Chondrocyte (in vitro differentiated cells): ENCODE measurements at regions not wholly inside any gene's neighbourhood (a gene's known extent, or its start where the extent isn't known, plus 50 kb on each side); places are given as distances from the start of the nearest gene placed in this dataset.

Source experiments
- DNase-seq: peaks from one replicate; pipeline ENCODE4 v3.0.0; 2021; ENCODE audit warnings: mixed read lengths, low spot score
- H3K27ac Mint-ChIP-seq: one replicate; pipeline ENCODE4 v1.8.0; 2021; ENCODE audit warnings: mild to moderate bottlenecking, moderate library complexity, mixed read lengths; ENCODE audit not compliant: unreplicated experiment
- H3K27me3 Mint-ChIP-seq: 2 replicates; pipeline ENCODE4 v1.8.0; 2021; ENCODE audit warnings: low read depth, mixed read lengths
- H3K36me3 Mint-ChIP-seq: 2 replicates; pipeline ENCODE4 v1.8.0; 2021; ENCODE audit warnings: low read depth, mixed read lengths
- H3K4me1 Mint-ChIP-seq: 2 replicates; pipeline ENCODE4 v1.8.0; 2021; ENCODE audit warnings: low read depth, mild to moderate bottlenecking, mixed read lengths
- H3K4me3 Mint-ChIP-seq: one replicate; pipeline ENCODE4 v1.8.0; 2021; ENCODE audit warnings: mild to moderate bottlenecking, moderate library complexity, mixed read lengths; ENCODE audit not compliant: unreplicated experiment
- H3K9me3 Mint-ChIP-seq: 2 replicates; pipeline ENCODE4 v1.8.0; 2021; ENCODE audit warnings: low read depth, mixed read lengths
- CTCF ChIP-seq: fragments of 200-600 bp; sonication (generic); IDR thresholded peaks from 2 replicates; pipeline ENCODE4 v1.5.0; 2021; ENCODE audit warnings: antibody characterized with exemption, mild to moderate bottlenecking, moderate library complexity

GRCh38 chr3:182527745-182528144, 265.6 kb upstream of the ATP11B start:
- no peak for DNase-seq
- Mint-ChIP-seq H3K36me3 (no peaks in the 10 kb centered on the region), H3K27ac (no peak overlapping the region), H3K4me3 (no peak overlapping the region), H3K27me3 (no peaks in the 10 kb centered on the region), H3K9me3 (no peaks in the 10 kb centered on the region), H3K4me1 (no peaks in the 10 kb centered on the region)
- no peak for TF ChIP-seq CTCF

GRCh38 chr3:182530316-182530715, 263.0 kb upstream of the ATP11B start:
- no peak for TF ChIP-seq CTCF
- peaks cover 5% of the 10 kb centered on the region for H3K9me3 Mint-ChIP-seq
- peaks cover 1% of the 10 kb centered on the region for H3K36me3 Mint-ChIP-seq
- no peaks in the 10 kb centered on the region for H3K27me3 Mint-ChIP-seq
- no peak overlapping the region for H3K4me3 Mint-ChIP-seq
- no peaks in the 10 kb centered on the region for H3K4me1 Mint-ChIP-seq
- DNase-seq = no peak
- H3K27ac Mint-ChIP-seq = no peak overlapping the region

- Mint-ChIP-seq H3K4me1 (no peaks in the 10 kb centered on the region), H3K9me3 (peaks cover 10% of the 10 kb centered on the region), H3K4me3 (no peak overlapping the region), H3K27me3 (no peaks in the 10 kb centered on the region), H3K36me3 (peaks cover 1% of the 10 kb centered on the region), H3K27ac (no peak overlapping the region)
- DNase-seq = no peak
- no peak for TF ChIP-seq CTCF
Observed at GRCh38 chr3:182533394-182533793, 259.9 kb upstream of the ATP11B start.

DNA sequence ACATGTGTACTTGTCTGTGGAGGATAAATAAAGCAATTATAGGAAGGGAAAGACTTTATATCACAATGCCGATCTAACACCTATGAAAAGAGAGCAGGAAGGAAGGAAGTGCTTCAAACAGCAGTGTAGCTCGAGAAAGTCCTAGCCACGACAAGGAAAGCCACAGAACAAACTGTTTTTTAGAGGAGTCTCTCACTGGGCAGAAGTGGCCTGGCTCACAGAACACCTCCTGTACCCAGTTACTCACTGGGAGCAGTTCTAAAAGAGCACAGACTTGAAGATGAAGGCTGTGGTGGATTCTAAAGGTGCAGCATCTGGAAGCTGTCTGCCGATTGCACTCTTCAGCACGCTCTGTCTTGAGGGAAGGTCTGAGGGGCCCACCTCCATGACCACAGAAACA, 248.8 kb upstream of the ATP11B start:
- Mint-ChIP-seq H3K27me3 (peaks cover 5% of the 10 kb centered on the region), H3K4me1 (no peaks in the 10 kb centered on the region), H3K27ac (no peak overlapping the region), H3K36me3 (no peaks in the 10 kb centered on the region), H3K4me3 (no peak overlapping the region), H3K9me3 (no peaks in the 10 kb centered on the region)
- TF ChIP-seq CTCF = no peak
- no peak for DNase-seq

- H3K9me3 Mint-ChIP-seq = peaks cover 24% of the 10 kb centered on the region
- H3K4me3 Mint-ChIP-seq = no peak overlapping the region
- peaks cover 8% of the 10 kb centered on the region for H3K36me3 Mint-ChIP-seq
- no peak for TF ChIP-seq CTCF
- no peak for DNase-seq
- no peaks in the 10 kb centered on the region for H3K27me3 Mint-ChIP-seq
- H3K4me1 Mint-ChIP-seq = no peaks in the 10 kb centered on the region
- H3K27ac Mint-ChIP-seq = no peak overlapping the region
Observed at GRCh38 chr3:182562274-182562673, 231.0 kb upstream of the ATP11B start.
